ENCODE measurements at regions not wholly inside any gene's neighbourhood (a gene's known extent, or its start where the extent isn't known, plus 50 kb on each side); places are given as distances from the start of the nearest gene placed in this dataset.
A peak's percentile ranks its signal among the peaks of the same experiment; 100 is the strongest.

GRCh38 chr18:24677011-24677410, 216.6 kb downstream of the HRH4 start:
- no peak for DNase-seq

- DNase-seq: no peak
Measured at GRCh38 chr18:24678107-24678506, 217.7 kb downstream of the HRH4 start.

- no peak for DNase-seq
Measured at GRCh38 chr18:24678626-24679025, 218.2 kb downstream of the HRH4 start.

- no peak for DNase-seq
Measured at GRCh38 chr18:24679062-24679461, 218.6 kb downstream of the HRH4 start.

GRCh38 chr18:24683925-24684324, 223.5 kb downstream of the HRH4 start:
- DNase-seq: no peak

- no peak for DNase-seq
Measured at GRCh38 chr18:24685254-24685959, 225.0 kb downstream of the HRH4 start.

- no peak for DNase-seq
Measured at GRCh38 chr18:24695168-24695567, 234.7 kb downstream of the HRH4 start.

- DNase-seq: no peak
Measured at GRCh38 chr18:24702001-24702515, 241.6 kb downstream of the HRH4 start.

- no peak for DNase-seq
Measured at GRCh38 chr18:24703316-24703715, 242.9 kb downstream of the HRH4 start.

- DNase-seq: no peak
Measured at GRCh38 chr18:24704946-24705630, 244.7 kb downstream of the HRH4 start.

GRCh38 chr18:24710474-24710873, 250.0 kb downstream of the HRH4 start:
- DNase-seq: no peak

GRCh38 chr18:24719791-24720190, 259.4 kb downstream of the HRH4 start:
- DNase-seq: no peak

- DNase-seq: no peak
Measured at GRCh38 chr18:24721388-24721787, 261.0 kb downstream of the HRH4 start.

GRCh38 chr18:24725644-24726415, 265.4 kb downstream of the HRH4 start:
- DNase-seq: no peak

- DNase-seq: peak; percentile 51 to 71
Measured at GRCh38 chr18:24726727-24727492, 266.5 kb downstream of the HRH4 start.

GRCh38 chr18:24727685-24728084, 267.2 kb downstream of the HRH4 start:
- DNase-seq: no peak

- DNase-seq: no peak
Measured at GRCh38 chr18:24731158-24731557, 270.7 kb downstream of the HRH4 start.

- DNase-seq: no peak
Measured at GRCh38 chr18:24731981-24732380, 271.5 kb downstream of the HRH4 start.

GRCh38 chr18:24734058-24734457, 273.6 kb downstream of the HRH4 start:
- peak in 1 of 2 donors; percentile 2 for DNase-seq

- DNase-seq: no peak
Measured at GRCh38 chr18:24735624-24736231, 275.3 kb downstream of the HRH4 start.

GRCh38 chr18:24736662-24737330, 276.4 kb downstream of the HRH4 start:
- no peak for DNase-seq

- DNase-seq: no peak
Measured at GRCh38 chr18:24740829-24741228, 280.4 kb downstream of the HRH4 start.
